Sigmoid colon (tissue), 6 donors: ENCODE measurements at regions not wholly inside any gene's neighbourhood (a gene's known extent, or its start where the extent isn't known, plus 50 kb on each side); places are given as distances from the start of the nearest gene placed in this dataset.

ENCODE experiments used
- DNase-seq: peaks from one replicate; pipeline ENCODE4 v3.0.0-alpha.2; 2019
- H3K27ac ChIP-seq, 4 donors: fragments of 200-600 bp; sonication (generic); one replicate each; pipeline ENCODE4 v1.5.1; 2016 to 2019; ENCODE audit warnings: mild to moderate bottlenecking in 1 of 4
- H3K27me3 ChIP-seq, 3 donors: fragments of 200-600 bp; sonication (generic); one replicate each; pipeline ENCODE4 v1.5.1; 2019; ENCODE audit warnings: mild to moderate bottlenecking in 1 of 3
- H3K36me3 ChIP-seq, 4 donors: fragments of 200-600 bp; sonication (generic); one replicate each; pipeline ENCODE4 v1.5.1; 2016 to 2019
- H3K4me1 ChIP-seq, 4 donors: fragments of 200-600 bp; sonication (generic); one replicate each; pipeline ENCODE4 v1.5.1; 2017 to 2019
- H3K4me3 ChIP-seq, 4 donors: fragments of 200-600 bp; sonication (generic); one replicate each; pipeline ENCODE4 v1.5.1; 2017 to 2019; ENCODE audit warnings: mild to moderate bottlenecking in 2 of 4, moderate library complexity in 1 of 4
- H3K9me3 ChIP-seq, 4 donors: fragments of 200-600 bp in 3 of 4; sonication (generic) in 3 of 4; one replicate each; pipeline versions ENCODE4 v1.5.1 to v1.6.1; 2013 to 2019
- EP300 ChIP-seq, 4 donors: sonication (generic); formaldehyde crosslinking; IDR thresholded peaks; one replicate each; pipeline ENCODE4 v1.6.1; 2017; ENCODE audit warnings: antibody characterized with exemption in 4 of 4
- POLR2A ChIP-seq, 2 donors: fragments of 450-650 bp; IDR thresholded peaks; one replicate each; pipeline ENCODE4 v1.6.1; 2016; ENCODE audit warnings: antibody characterized with exemption in 2 of 2, mild to moderate bottlenecking in 2 of 2, moderate library complexity in 2 of 2
- POLR2AphosphoS5 ChIP-seq, 4 donors: sonication (generic); formaldehyde crosslinking; IDR thresholded peaks; one replicate each; pipeline ENCODE4 v1.6.1; 2017; ENCODE audit warnings: antibody characterized with exemption in 4 of 4
- WGBS, 2 donors: extraction: QIAGEN DNeasy Blood & Tissue Kit; methylation state at CpG; one replicate each; pipeline ENCODE4 v1.1.7; 2013; 5-methylcytosine and 5-hydroxymethylcytosine counted together
- intact Hi-C: fragments of 100-400 bp; cut with DNase I; formaldehyde crosslinking; loops from one replicate; pipeline ENCODE4 v1.15.1; 2023
- TF ChIP-seq, protein P1 (sequence below), 4 experiments: fragments of 450-650 bp in 3 of 4; fragments of 200-600 bp in 1 of 4; IDR thresholded peaks; one replicate each; pipeline ENCODE4 v1.5.1; 2016 to 2019; ENCODE audit warnings: antibody characterized with exemption in 4 of 4, mild to moderate bottlenecking in 3 of 4, moderate library complexity in 2 of 4
- donor health status: healthy with polysubstance abuse.
- donor health status: healthy.

DNA sequence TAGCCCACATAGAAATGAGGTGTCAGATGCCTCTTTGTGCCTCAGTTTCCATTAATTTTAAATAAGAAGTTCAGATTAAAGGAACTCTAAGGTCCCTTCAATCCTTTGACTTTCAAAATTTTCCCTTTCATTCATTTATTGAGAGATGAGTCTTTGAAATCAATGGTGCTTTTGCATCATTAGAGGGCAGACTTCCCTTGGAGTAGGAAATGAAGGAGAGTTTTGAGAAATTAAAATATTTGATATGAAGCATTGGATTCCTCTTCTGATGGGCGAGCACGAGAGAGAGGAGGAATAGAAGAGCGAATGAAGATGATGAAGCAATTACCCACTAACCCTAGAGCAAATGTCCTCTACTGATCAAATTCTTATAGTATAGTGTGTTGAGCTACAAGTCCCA lies 105.7 kb downstream of the EDN1 start:
- Histone ChIP-seq H3K4me1 (peaks cover 0 to 10% (median 6%) of the 10 kb centered on the region in 4 donors), H3K27me3 (no peaks in the 10 kb centered on the region), H3K36me3 (no peaks in the 10 kb centered on the region), H3K9me3 (no peaks in the 10 kb centered on the region), H3K4me3 (no peak overlapping the region), H3K27ac (no peak overlapping the region)
- intact Hi-C loops: no loop called here
- TF ChIP-seq POLR2A (IDR thresholded peaks at IDR 0.05) (no peak), EP300 (IDR thresholded peaks at IDR 0.05) (no peak), POLR2AphosphoS5 (IDR thresholded peaks at IDR 0.05) (no peak)
- TF ChIP-seq, protein P1, sequence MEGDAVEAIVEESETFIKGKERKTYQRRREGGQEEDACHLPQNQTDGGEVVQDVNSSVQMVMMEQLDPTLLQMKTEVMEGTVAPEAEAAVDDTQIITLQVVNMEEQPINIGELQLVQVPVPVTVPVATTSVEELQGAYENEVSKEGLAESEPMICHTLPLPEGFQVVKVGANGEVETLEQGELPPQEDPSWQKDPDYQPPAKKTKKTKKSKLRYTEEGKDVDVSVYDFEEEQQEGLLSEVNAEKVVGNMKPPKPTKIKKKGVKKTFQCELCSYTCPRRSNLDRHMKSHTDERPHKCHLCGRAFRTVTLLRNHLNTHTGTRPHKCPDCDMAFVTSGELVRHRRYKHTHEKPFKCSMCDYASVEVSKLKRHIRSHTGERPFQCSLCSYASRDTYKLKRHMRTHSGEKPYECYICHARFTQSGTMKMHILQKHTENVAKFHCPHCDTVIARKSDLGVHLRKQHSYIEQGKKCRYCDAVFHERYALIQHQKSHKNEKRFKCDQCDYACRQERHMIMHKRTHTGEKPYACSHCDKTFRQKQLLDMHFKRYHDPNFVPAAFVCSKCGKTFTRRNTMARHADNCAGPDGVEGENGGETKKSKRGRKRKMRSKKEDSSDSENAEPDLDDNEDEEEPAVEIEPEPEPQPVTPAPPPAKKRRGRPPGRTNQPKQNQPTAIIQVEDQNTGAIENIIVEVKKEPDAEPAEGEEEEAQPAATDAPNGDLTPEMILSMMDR (IDR thresholded peaks at IDR 0.05): no peak
- no peak for DNase-seq
- WGBS, 2 donors: 93 to 97% methylated on average over 3 of the region's 3 CpGs

DNA sequence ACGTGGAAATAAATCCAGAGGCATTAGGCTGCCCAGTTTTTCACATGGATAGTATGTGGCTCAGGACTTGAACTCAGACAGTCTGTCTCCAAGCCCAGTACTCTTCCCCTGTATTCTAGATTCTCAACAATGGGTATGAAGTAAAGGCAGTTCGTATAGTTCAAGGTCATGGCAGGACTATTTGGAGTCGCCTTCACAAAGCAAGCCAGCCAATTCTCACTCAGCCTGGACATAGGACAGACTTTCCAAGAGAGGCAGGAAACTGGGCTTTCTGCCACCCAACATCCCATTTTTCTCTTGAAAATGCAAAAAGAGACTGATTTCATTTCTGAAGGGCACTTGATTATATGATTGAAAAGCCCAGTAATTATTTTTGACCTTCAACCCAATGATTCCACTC lies 111.0 kb downstream of the EDN1 start:
- intact Hi-C loops: no loop called here
- H3K4me3 ChIP-seq: no peak overlapping the region
- H3K27me3 ChIP-seq: no peaks in the 10 kb centered on the region
- no peaks in the 10 kb centered on the region for H3K36me3 ChIP-seq
- TF ChIP-seq POLR2AphosphoS5 (IDR thresholded peaks at IDR 0.05) (no peak), POLR2A (IDR thresholded peaks at IDR 0.05) (no peak), EP300 (IDR thresholded peaks at IDR 0.05) (no peak)
- TF ChIP-seq, protein P1 (IDR thresholded peaks at IDR 0.05): no peak
- no peak for DNase-seq
- H3K4me1 ChIP-seq: peaks cover 0 to 11% (median 8%) of the 10 kb centered on the region in 4 donors
- no peak overlapping the region for H3K27ac ChIP-seq
- 82 to 84% methylated on average over 3 of the region's 3 CpGs for WGBS, 2 donors
- no peaks in the 10 kb centered on the region for H3K9me3 ChIP-seq

GRCh38 chr6:12403201-12403826 lies 113.2 kb downstream of the EDN1 start:
- TF ChIP-seq, protein P1 (IDR thresholded peaks at IDR 0.05): no peak
- TF ChIP-seq EP300 (IDR thresholded peaks at IDR 0.05): no peak
- TF ChIP-seq POLR2AphosphoS5 (IDR thresholded peaks at IDR 0.05): no peak
- TF ChIP-seq POLR2A (IDR thresholded peaks at IDR 0.05): no peak
- no peak for DNase-seq
- Histone ChIP-seq H3K27ac (no peak overlapping the region), H3K27me3 (no peaks in the 10 kb centered on the region), H3K4me3 (no peak overlapping the region), H3K9me3 (no peaks in the 10 kb centered on the region), H3K36me3 (no peaks in the 10 kb centered on the region), H3K4me1 (peaks cover 0 to 11% (median 8%) of the 10 kb centered on the region in 4 donors)
- intact Hi-C loops: no loop called here
- WGBS, 2 donors: 92 to 93% methylated on average over 2 of the region's 2 CpGs

GRCh38 chr6:12403947-12404647 lies 113.9 kb downstream of the EDN1 start:
- TF ChIP-seq POLR2A (IDR thresholded peaks at IDR 0.05) (no peak), POLR2AphosphoS5 (IDR thresholded peaks at IDR 0.05) (no peak), EP300 (IDR thresholded peaks at IDR 0.05) (no peak)
- TF ChIP-seq, protein P1 (IDR thresholded peaks at IDR 0.05): no peak

More at GRCh38 chr6:12403947-12404647, 113.9 kb downstream of the EDN1 start:
- Histone ChIP-seq H3K27me3 (no peaks in the 10 kb centered on the region), H3K36me3 (no peaks in the 10 kb centered on the region), H3K9me3 (no peaks in the 10 kb centered on the region), H3K27ac (no peak overlapping the region), H3K4me1 (peaks cover 0 to 11% (median 8%) of the 10 kb centered on the region in 4 donors), H3K4me3 (no peak overlapping the region)
- WGBS, 2 donors: 87 to 89% methylated on average over 6 of the region's 6 CpGs
- no peak for DNase-seq
- intact Hi-C loops: no loop called here
